ENCODE measurements at regions not wholly inside any gene's neighbourhood (a gene's known extent, or its start where the extent isn't known, plus 50 kb on each side); places are given as distances from the start of the nearest gene placed in this dataset.
"Not testable (repeated sequence)": the region's sequence is repeated elsewhere in the genome, so short reads cannot be mapped to it uniquely, and the experiment has no call there.

- not testable (repeated sequence) for DNase-seq (ENCODE audit: low read depth)
Measured at GRCh38 chr1:157368941-157369340, 183.4 kb downstream of the FCRL5 start.

- no peak for DNase-seq (ENCODE audit: low read depth)
Measured at GRCh38 chr1:157368363-157368762, 184.0 kb downstream of the FCRL5 start.

- DNase-seq (ENCODE audit: low read depth) = no peak
Measured at GRCh38 chr1:157367870-157368269, 184.4 kb downstream of the FCRL5 start.

GRCh38 chr1:157367091-157367739, 185.1 kb downstream of the FCRL5 start:
- DNase-seq (ENCODE audit: low read depth) = no peak

GRCh38 chr1:157364612-157365011, 187.7 kb downstream of the FCRL5 start:
- DNase-seq (ENCODE audit: low read depth) = no peak

GRCh38 chr1:157363660-157364140, 188.6 kb downstream of the FCRL5 start:
- peak; percentile 16 for DNase-seq (ENCODE audit: low read depth)

GRCh38 chr1:157360023-157360390, 192.3 kb downstream of the FCRL5 start:
- DNase-seq (ENCODE audit: low read depth) = no peak

GRCh38 chr1:157359314-157360022, 192.8 kb downstream of the FCRL5 start:
- DNase-seq (ENCODE audit: low read depth) = no peak

- DNase-seq (ENCODE audit: low read depth) = no peak
Measured at GRCh38 chr1:157357111-157357510, 195.2 kb downstream of the FCRL5 start.

GRCh38 chr1:157356601-157357000, 195.7 kb downstream of the FCRL5 start:
- DNase-seq (ENCODE audit: low read depth) = no peak

GRCh38 chr1:157353546-157353945, 198.8 kb downstream of the FCRL5 start:
- no peak for DNase-seq (ENCODE audit: low read depth)

GRCh38 chr1:157352817-157353408, 199.4 kb downstream of the FCRL5 start:
- DNase-seq (ENCODE audit: low read depth) = no peak

GRCh38 chr1:157352216-157352615, 200.1 kb downstream of the FCRL5 start:
- no peak for DNase-seq (ENCODE audit: low read depth)

GRCh38 chr1:157351800-157352199, 200.5 kb downstream of the FCRL5 start:
- DNase-seq (ENCODE audit: low read depth) = not testable (repeated sequence)

GRCh38 chr1:157348538-157349480, 203.5 kb downstream of the FCRL5 start:
- DNase-seq (ENCODE audit: low read depth) = no peak

- no peak for DNase-seq (ENCODE audit: low read depth)
Measured at GRCh38 chr1:157347506-157347905, 204.8 kb downstream of the FCRL5 start.

GRCh38 chr1:157337785-157338184, 199.6 kb upstream of the ETV3 start:
- not testable (repeated sequence) for DNase-seq (ENCODE audit: low read depth)

- no peak for DNase-seq (ENCODE audit: low read depth)
Measured at GRCh38 chr1:157335056-157335455, 196.9 kb upstream of the ETV3 start.

- DNase-seq (ENCODE audit: low read depth) = no peak
Measured at GRCh38 chr1:157334041-157334440, 195.8 kb upstream of the ETV3 start.

GRCh38 chr1:157330177-157330576, 192.0 kb upstream of the ETV3 start:
- DNase-seq (ENCODE audit: low read depth) = not testable (repeated sequence)

- DNase-seq (ENCODE audit: low read depth) = not testable (repeated sequence)
Measured at GRCh38 chr1:157328120-157328519, 189.9 kb upstream of the ETV3 start.
